GM18907 (cell line): ENCODE measurements at regions not wholly inside any gene's neighbourhood (a gene's known extent, or its start where the extent isn't known, plus 50 kb on each side); places are given as distances from the start of the nearest gene placed in this dataset.
A peak's percentile ranks its signal among the peaks of the same experiment; 100 is the strongest.

Source experiments
- ATAC-seq: cut with Tn5 transposase; IDR thresholded peaks from one replicate; pipeline ENCODE4 v1.9.1; 2021; ENCODE audit warnings: mild to moderate bottlenecking, moderate library complexity; ENCODE audit not compliant: unreplicated experiment

GRCh38 chr7:33661430-33662160 lies 243.7 kb upstream of the BMPER start:
- ATAC-seq, result no peak

GRCh38 chr7:33666531-33666930 lies 238.8 kb upstream of the BMPER start:
- no peak for ATAC-seq

DNA sequence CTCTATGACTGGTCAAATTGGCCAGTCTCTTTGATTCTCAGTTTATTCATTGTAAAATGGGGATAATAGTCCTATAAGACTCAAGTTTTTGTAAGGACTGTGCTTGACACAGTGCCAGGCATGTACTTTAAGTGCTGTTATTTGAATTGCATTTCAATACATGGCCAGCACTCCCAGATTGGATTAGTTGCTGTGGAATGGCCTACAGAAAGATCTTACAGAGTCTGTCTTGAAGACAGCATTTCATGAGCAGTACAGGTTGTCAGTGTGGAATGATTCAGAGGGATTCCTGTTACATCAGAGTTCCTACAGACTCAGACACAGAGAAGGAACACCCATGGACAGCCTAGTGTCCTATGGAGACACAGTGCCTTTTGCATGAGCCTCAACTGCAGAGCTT lies 238.1 kb upstream of the BMPER start:
- no peak for ATAC-seq

- no peak for ATAC-seq
These were observed 236.1 kb upstream of the BMPER start for GRCh38 chr7:33669251-33669670.

DNA sequence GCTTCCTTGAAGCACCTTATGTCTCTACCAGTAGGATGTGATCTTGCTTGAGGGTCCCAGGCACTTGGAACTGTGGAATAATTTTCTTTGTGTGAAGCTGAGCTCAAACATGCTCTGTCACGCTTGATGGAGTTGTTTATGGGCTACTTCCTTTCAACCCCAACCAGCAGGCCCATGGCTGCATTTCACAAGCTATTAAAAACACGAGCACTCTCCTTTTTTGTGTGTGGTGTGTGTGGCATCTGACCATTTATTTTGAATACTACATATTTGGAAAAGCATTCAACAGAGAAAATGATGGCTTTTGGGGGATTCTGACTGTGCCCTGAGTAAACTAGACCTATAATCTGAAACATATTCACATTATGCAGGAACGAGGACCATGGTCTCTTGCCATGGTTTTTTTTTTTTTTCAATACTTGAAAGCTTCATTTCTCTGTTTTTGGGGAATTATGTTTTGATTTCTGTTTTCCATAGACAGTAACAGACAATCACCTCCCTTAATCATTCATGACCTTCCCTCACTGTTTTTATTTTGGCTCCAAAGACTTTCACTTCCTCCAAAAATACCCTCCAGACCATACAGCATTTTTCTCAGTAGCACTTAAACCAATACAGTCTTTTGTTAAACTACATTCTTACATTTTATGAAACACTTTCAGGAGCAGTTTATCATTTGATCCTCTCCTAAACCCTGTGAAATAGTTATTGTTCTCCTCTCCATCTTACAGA lies 233.6 kb upstream of the BMPER start:
- peak; percentile 88 for ATAC-seq

- no peak for ATAC-seq
These were observed 232.2 kb upstream of the BMPER start for GRCh38 chr7:33673029-33673700.

DNA sequence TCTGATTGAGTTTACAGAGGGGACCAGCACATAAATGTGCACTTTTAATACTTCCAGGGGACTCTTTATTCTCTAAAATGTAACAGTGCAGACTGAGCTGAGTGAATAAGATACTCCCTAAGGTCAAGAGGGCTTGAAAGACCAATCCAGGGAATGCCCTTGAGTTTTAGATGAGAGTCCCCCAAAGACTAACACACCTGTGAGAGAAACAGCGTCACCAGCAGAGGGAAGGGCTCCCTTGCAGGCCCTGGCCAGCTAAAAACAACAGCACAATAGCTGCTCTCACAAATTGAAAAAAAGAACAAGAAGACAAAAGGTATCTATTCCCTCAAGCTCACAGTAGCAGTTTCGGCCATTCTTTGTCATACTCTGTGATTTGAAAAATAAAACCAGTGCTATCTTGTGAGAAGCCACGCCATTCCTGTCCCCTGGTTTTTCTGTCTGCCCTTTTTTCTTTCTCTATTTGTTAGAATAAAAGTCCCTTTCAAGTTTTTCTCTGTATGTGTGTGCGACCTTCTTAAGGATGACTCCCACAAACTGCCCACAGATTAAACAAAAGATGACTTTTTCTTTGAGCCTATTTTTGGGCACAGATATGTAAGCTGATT lies 230.4 kb upstream of the BMPER start:
- ATAC-seq, result no peak

- no peak for ATAC-seq
These were observed 227.8 kb upstream of the BMPER start for GRCh38 chr7:33677556-33677955.

DNA sequence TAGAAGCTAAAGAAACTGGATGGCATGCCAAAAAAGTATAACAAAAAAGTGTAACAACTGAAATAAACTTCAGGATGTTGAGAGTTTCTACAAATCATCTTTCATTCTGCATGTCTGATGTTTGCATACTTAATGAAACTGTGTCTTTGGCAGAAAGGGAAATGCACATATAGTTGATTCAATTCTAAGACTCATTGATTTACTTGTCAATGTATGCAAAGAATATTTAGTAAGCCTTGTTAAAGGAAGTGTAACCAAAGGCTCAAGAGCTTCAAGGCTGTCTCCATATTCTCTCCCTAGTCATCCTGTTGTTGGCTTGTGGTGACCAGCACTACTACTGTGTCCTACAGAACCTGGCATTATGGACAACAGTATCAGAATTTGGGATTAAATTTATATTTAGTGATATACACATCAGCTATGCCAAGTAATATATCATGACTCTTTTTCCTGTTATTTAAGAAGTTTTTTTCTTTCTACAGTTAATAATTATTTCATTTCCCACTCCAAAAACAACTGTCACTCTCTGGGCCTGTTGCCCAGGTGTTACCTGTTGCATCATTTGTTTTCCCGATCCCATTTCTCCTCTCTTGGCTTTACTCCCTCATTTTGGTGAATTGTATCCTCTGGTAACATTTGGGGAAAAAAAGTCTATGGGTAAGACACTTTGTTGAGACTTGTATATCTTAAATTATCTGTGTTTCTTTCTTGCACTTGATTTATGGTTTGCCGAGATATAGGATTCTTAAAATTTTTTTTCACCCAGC lies 226.6 kb upstream of the BMPER start:
- no peak for ATAC-seq

- no peak for ATAC-seq
These were observed 224.7 kb upstream of the BMPER start for GRCh38 chr7:33680682-33681081.

DNA sequence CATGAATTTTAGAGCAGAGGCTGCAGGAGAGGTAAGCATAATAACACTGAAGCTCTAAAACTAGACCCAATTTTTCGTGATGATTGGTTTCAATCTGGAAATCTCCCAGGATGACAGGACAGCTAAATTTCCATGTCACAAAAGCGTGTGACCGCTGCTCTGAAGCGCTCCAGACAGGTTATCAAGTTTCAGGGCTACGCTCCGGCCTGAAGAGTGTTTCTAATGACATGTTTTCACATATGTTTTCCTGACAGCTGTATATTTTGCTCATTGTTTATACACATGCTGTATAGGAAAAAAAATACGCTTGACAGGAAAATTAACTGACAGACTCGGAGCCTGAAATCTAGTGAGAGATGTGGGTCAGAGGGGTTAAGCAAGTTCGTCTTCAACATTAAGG lies 219.8 kb upstream of the BMPER start:
- ATAC-seq, result no peak

GRCh38 chr7:33685981-33686683 lies 219.2 kb upstream of the BMPER start:
- no peak for ATAC-seq

DNA sequence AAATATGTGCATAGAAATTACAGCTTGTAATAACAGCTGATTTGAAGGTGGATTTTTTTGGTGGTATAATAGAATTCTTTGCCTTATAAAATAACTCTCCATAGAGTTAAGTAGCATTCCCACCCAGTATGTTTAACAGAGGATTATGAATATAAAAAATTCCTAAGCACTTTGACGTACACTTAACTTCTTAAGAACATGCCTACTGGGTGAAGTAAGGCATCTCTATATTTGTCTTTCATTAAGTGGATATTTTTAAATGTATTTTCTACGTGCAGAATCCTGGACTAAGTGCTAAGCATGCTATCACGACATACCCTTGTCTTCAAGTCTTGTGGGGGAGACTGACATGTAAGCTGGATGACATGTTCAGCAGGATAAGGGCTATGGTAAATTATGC lies 217.7 kb upstream of the BMPER start:
- no peak for ATAC-seq

DNA sequence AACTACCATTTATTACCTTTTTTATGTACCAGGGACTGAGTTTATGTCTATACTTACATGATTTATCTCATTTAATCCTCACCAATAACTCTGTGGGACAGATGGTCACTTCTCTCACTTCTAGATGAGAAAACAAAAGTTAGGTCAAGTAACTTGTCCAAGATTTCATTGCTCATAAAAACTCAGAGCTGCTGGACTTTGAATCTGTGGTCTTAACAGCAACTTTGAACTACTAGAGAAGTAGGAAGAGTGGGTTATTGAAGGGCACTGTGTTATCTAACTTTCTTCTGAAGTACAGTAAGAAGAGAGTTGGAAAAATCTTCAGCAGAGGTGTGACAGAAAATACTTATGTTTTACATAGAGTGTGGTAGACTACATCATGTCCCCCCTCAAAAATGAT lies 214.2 kb upstream of the BMPER start:
- no peak for ATAC-seq

- no peak for ATAC-seq
These were observed 212.4 kb upstream of the BMPER start for GRCh38 chr7:33692956-33693355.

DNA sequence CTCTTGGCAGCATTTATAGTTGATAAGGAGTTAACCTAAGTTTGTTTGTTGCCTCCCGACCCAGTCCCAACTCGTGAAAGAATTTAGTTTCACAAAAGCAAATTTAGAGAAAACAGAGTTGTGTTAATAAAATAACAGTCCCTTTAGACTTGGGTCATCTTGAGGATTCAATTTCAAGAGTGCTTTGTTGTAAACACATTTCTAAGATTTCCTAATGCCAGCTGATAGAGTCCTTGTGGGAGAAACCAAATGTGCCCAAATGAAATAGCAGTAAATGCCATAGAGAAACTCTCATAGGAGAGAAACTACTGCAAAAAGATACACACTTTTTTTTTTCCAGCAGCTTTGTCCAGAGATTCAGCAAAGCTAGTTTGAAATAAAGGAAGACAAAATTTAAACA lies 211.3 kb upstream of the BMPER start:
- ATAC-seq, result no peak

- ATAC-seq, result no peak
These were observed 207.7 kb upstream of the BMPER start for GRCh38 chr7:33697616-33698015.

DNA sequence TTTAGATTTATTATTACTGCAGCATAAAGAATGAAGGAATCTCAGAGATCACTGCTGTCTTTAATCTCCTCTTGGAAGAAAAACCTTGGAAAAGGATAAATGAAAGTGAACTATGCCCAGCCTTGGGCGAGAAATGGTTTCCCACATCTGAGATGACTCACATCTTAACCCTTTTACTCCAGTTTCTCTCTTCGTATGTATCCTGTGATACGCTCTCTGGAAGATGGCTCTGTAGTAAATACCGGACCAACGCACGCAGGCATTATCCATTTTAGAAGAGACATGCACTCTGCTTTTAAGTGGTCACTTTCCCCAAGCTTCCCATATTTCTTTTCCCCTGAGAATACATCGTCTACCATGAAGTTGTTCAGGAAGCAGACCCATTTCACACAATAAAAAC lies 207.3 kb upstream of the BMPER start:
- ATAC-seq, result no peak

- ATAC-seq, result no peak
These were observed 206.6 kb upstream of the BMPER start for GRCh38 chr7:33698692-33699128.
